ENCODE measurements at regions not wholly inside any gene's neighbourhood (a gene's known extent, or its start where the extent isn't known, plus 50 kb on each side); places are given as distances from the start of the nearest gene placed in this dataset.

DNA sequence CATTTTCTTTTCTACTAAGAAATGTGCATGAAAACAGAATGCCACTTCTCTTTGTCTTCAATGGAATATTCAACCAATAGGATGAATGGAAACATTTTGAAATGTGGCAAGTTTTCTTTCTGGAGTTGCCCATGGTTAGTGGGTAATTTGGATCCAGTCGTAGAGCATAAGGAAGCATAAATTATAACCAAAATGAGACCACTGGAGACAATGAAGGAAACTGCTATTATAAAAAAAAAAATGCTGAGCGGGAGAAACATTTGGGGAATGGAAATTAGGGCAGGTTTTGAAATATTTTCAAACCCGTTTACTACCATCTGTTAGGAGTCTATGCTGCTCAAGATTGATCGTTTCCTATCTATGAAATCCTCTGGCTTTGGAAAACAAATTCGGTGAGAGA, 182.9 kb upstream of the PRKCQ start:
- Histone ChIP-seq H3K36me3 (ENCODE audit: low read depth, low read length) (no peaks in the 10 kb centered on the region), H3K4me1 (ENCODE audit: insufficient read depth, low read length) (no peaks in the 10 kb centered on the region), H3K4me2 (ENCODE audit: low read length) (no peak overlapping the region), H3K9ac (ENCODE audit: low read length) (no peak overlapping the region), H3K9me2 (replicated peaks; ENCODE audit: low read length) (no peaks in the 10 kb centered on the region), H3K79me2 (ENCODE audit: low read length) (no peaks in the 10 kb centered on the region), H3F3A (ENCODE audit: low read length, unreplicated experiment) (no peaks in the 10 kb centered on the region), H3K9me3 (ENCODE audit: low read length) (no peaks in the 10 kb centered on the region), H4K20me1 (ENCODE audit: low read length) (no peaks in the 10 kb centered on the region), H3K4me3 (ENCODE audit: low read length) (no peak overlapping the region), H3K27ac (ENCODE audit: low read length) (no peak overlapping the region), H3K27me3 (ENCODE audit: low read length) (no peaks in the 10 kb centered on the region; the same call in 1 of the 2 replicates), H2AFZ (ENCODE audit: low read length) (no peak overlapping the region)
- ChIA-PET POLR2A (ENCODE audit: unreplicated experiment) (no interaction called here), CTCF (no interaction called here)
- TF ChIP-seq EZH2phosphoT487 (IDR thresholded peaks at IDR 0.05; ENCODE audit: borderline replicate concordance, low read length) = no peak
- TF ChIP-seq, protein P1, sequence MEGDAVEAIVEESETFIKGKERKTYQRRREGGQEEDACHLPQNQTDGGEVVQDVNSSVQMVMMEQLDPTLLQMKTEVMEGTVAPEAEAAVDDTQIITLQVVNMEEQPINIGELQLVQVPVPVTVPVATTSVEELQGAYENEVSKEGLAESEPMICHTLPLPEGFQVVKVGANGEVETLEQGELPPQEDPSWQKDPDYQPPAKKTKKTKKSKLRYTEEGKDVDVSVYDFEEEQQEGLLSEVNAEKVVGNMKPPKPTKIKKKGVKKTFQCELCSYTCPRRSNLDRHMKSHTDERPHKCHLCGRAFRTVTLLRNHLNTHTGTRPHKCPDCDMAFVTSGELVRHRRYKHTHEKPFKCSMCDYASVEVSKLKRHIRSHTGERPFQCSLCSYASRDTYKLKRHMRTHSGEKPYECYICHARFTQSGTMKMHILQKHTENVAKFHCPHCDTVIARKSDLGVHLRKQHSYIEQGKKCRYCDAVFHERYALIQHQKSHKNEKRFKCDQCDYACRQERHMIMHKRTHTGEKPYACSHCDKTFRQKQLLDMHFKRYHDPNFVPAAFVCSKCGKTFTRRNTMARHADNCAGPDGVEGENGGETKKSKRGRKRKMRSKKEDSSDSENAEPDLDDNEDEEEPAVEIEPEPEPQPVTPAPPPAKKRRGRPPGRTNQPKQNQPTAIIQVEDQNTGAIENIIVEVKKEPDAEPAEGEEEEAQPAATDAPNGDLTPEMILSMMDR (conservative IDR thresholded peaks at IDR 0.05; ENCODE audit: low read depth, low read length) = no peak
- no peak for TF ChIP-seq EZH2 (IDR thresholded peaks at IDR 0.05; ENCODE audit: low read length, unreplicated experiment)
- no TSS peak for BruUV-seq (replicated peaks)
- no peak for ATAC-seq
- intact Hi-C loops (cut with micrococcal nuclease) = no loop called here
- no peak for DNase-seq

DNA sequence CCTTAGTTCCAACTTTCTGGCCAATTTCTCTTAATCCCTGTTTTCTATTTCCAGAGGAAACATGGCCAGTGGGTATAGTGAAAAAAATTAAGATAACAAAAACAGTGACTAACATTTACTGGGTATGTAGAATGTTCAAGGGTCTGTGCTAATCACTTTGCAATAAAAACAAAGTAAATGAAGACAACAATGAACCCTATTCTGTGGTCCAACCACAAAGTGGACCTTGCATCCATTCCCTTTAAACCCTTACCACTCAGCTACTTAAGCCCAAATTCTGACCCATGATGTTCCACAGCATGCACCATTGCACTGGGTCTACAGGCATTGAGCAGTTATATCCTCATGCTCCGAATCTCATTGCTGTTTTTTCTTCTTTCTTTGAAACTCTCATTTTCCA, 179.9 kb upstream of the PRKCQ start:
- BruUV-seq (replicated peaks) = no TSS peak
- H3K79me2 ChIP-seq (ENCODE audit: low read length) = no peaks in the 10 kb centered on the region
- H3K27ac ChIP-seq (ENCODE audit: low read length) = no peak overlapping the region
- H3K9ac ChIP-seq (ENCODE audit: low read length) = no peak overlapping the region
- H3K4me1 ChIP-seq (ENCODE audit: insufficient read depth, low read length) = no peaks in the 10 kb centered on the region
- H2AFZ ChIP-seq (ENCODE audit: low read length) = no peak overlapping the region
- no peaks in the 10 kb centered on the region for H4K20me1 ChIP-seq (ENCODE audit: low read length)
- no peaks in the 10 kb centered on the region; the same call in 1 of the 2 replicates for H3K27me3 ChIP-seq (ENCODE audit: low read length)
- TF ChIP-seq EZH2phosphoT487 (IDR thresholded peaks at IDR 0.05; ENCODE audit: borderline replicate concordance, low read length) (no peak), EZH2 (IDR thresholded peaks at IDR 0.05; ENCODE audit: low read length, unreplicated experiment) (no peak)
- TF ChIP-seq, protein P1 (conservative IDR thresholded peaks at IDR 0.05; ENCODE audit: low read depth, low read length) = no peak
- DNase-seq (no peak), ATAC-seq (no peak)
- H3K9me3 ChIP-seq (ENCODE audit: low read length) = no peaks in the 10 kb centered on the region
- H3K4me2 ChIP-seq (ENCODE audit: low read length) = no peak overlapping the region
- no peaks in the 10 kb centered on the region for H3F3A ChIP-seq (ENCODE audit: low read length, unreplicated experiment)
- no peak overlapping the region for H3K4me3 ChIP-seq (ENCODE audit: low read length)
- H3K36me3 ChIP-seq (ENCODE audit: low read depth, low read length) = no peaks in the 10 kb centered on the region
- ChIA-PET CTCF (no interaction called here), POLR2A (ENCODE audit: unreplicated experiment) (no interaction called here)
- intact Hi-C loops (cut with micrococcal nuclease) = no loop called here
- H3K9me2 ChIP-seq (replicated peaks; ENCODE audit: low read length) = no peaks in the 10 kb centered on the region

DNA sequence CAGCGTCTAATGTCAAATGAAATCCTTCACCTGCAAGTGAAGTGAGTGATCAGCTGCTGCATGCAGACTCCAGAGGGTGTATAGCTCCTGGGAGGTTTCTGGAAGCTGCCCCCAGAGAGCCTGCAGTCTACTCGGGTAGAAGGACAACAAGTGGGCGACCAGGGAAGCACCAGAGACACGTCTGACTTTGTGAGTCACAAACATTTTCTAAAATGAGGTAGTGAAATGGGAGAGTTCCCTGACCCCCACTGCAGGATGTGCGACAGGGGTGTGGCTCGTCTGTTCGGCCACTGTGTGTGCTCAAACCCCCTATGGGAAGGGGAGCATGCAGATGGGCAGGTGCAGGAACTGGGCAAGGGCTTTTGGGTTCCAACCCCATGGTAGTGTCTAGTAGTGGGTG, 177.1 kb upstream of the PRKCQ start:
- ATAC-seq (no peak), DNase-seq (no peak)
- no peaks in the 10 kb centered on the region for H3K27me3 ChIP-seq (ENCODE audit: low read length)
- BruUV-seq (replicated peaks) = no TSS peak
- TF ChIP-seq, protein P1 (conservative IDR thresholded peaks at IDR 0.05; ENCODE audit: low read depth, low read length) = no peak
- TF ChIP-seq EZH2phosphoT487 (IDR thresholded peaks at IDR 0.05; ENCODE audit: borderline replicate concordance, low read length) (no peak), EZH2 (IDR thresholded peaks at IDR 0.05; ENCODE audit: low read length, unreplicated experiment) (no peak)
- H3K27ac ChIP-seq (ENCODE audit: low read length) = no peak overlapping the region
- H3K9me2 ChIP-seq (replicated peaks; ENCODE audit: low read length) = no peaks in the 10 kb centered on the region
- no peaks in the 10 kb centered on the region for H3K36me3 ChIP-seq (ENCODE audit: low read depth, low read length)
- H3K4me3 ChIP-seq (ENCODE audit: low read length) = no peak overlapping the region
- CTCF ChIA-PET = no interaction called here
- no peaks in the 10 kb centered on the region for H3F3A ChIP-seq (ENCODE audit: low read length, unreplicated experiment)
- POLR2A ChIA-PET (ENCODE audit: unreplicated experiment) = no interaction called here
- H3K79me2 ChIP-seq (ENCODE audit: low read length) = no peaks in the 10 kb centered on the region
- H4K20me1 ChIP-seq (ENCODE audit: low read length) = no peaks in the 10 kb centered on the region
- intact Hi-C loops (cut with micrococcal nuclease) = no loop called here
- no peaks in the 10 kb centered on the region for H3K9me3 ChIP-seq (ENCODE audit: low read length)
- no peak overlapping the region for H3K4me2 ChIP-seq (ENCODE audit: low read length)
- no peak overlapping the region for H3K9ac ChIP-seq (ENCODE audit: low read length)
- no peaks in the 10 kb centered on the region for H3K4me1 ChIP-seq (ENCODE audit: insufficient read depth, low read length)
- no peak overlapping the region for H2AFZ ChIP-seq (ENCODE audit: low read length)
